ENCODE measurements at regions not wholly inside any gene's neighbourhood (a gene's known extent, or its start where the extent isn't known, plus 50 kb on each side); places are given as distances from the start of the nearest gene placed in this dataset.

GRCh38 chr21:32974653-32975052 lies 51.1 kb upstream of the OLIG2 start:
- Histone ChIP-seq H3K27ac (no peak overlapping the region), H3K9ac (ENCODE audit: insufficient read length) (no peak overlapping the region), H3K36me3 (ENCODE audit: insufficient read depth, low read length) (no peaks in the 10 kb centered on the region), H3K4me3 (no peak overlapping the region), H3K9me3 (ENCODE audit: low read depth, low read length) (no peaks in the 10 kb centered on the region)
- no peak for TF ChIP-seq FOXP2 (optimal IDR thresholded peaks at IDR 0.05; ENCODE audit: control extremely low read depth, extremely low read length, insufficient read depth)
- no peak for DNase-seq (ENCODE audit: low read depth, low spot score)

GRCh38 chr21:32975811-32976431 lies 49.8 kb upstream of the OLIG2 start:
- Histone ChIP-seq H3K9ac (ENCODE audit: insufficient read length) (no peak overlapping the region), H3K27ac (no peak overlapping the region), H3K9me3 (ENCODE audit: low read depth, low read length) (no peaks in the 10 kb centered on the region), H3K36me3 (ENCODE audit: insufficient read depth, low read length) (no peaks in the 10 kb centered on the region), H3K4me3 (no peak overlapping the region)
- DNase-seq (ENCODE audit: low read depth, low spot score) = no peak
- TF ChIP-seq FOXP2 (optimal IDR thresholded peaks at IDR 0.05; ENCODE audit: control extremely low read depth, extremely low read length, insufficient read depth) = no peak
- no peak for TF ChIP-seq POLR2AphosphoS5 (IDR thresholded peaks at IDR 0.05; ENCODE audit: borderline replicate concordance, low read depth, low read length)
- no peak for TF ChIP-seq EZH2 (IDR thresholded peaks at IDR 0.05)

All from SK-N-MC (cell line).